Non-pigmented ciliary epithelial cell (primary cell): ENCODE measurements at regions not wholly inside any gene's neighbourhood (a gene's known extent, or its start where the extent isn't known, plus 50 kb on each side); places are given as distances from the start of the nearest gene placed in this dataset.
"Not testable (repeated sequence)": the region's sequence is repeated elsewhere in the genome, so short reads cannot be mapped to it uniquely, and the experiment has no call there.

Source experiments
- DNase-seq: peaks from one replicate; pipeline ENCODE4 v3.0.0-alpha.2; 2010; ENCODE audit warnings: low read depth

GRCh38 chr13:81142306-81142999 lies 801.5 kb upstream of the SPRY2 start:
- no peak for DNase-seq

DNA sequence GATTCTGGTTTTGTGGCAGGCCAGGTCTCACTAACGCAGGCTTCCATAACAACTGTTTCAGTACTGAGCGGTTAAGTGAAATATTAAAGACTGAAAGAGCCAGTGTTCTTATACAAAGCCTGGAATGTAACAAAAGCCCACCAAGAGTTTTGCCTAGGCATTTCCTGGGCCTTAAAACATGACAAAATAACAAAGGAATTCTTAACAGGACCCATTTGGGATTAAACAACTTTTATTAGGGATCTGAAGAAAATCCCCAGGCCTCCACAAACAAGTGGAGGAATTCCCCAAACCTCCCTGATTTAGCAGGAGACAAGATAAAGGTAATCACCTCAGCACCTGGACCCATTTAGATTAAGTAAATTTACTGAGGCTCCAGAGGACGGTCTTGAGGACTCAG lies 799.7 kb upstream of the SPRY2 start:
- DNase-seq = no peak

DNA sequence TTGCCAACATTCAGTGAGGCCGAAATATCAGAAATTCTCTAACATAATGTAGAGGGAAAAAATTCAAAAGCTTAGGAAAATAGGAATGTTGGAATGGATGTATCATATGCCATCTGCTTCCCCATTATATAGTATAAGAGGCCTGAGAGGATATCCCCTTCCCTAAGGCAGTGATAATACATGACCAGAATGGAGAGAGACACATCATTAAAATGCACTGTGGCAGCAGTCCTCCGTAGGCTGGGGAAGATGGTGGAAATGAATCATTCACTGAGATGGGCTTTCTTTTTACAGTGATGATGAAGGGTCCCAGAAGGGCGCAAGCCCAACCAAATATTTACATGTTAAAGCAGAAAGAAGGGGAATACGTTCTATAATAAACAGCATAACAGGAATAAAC lies 799.1 kb upstream of the SPRY2 start:
- no peak for DNase-seq

DNA sequence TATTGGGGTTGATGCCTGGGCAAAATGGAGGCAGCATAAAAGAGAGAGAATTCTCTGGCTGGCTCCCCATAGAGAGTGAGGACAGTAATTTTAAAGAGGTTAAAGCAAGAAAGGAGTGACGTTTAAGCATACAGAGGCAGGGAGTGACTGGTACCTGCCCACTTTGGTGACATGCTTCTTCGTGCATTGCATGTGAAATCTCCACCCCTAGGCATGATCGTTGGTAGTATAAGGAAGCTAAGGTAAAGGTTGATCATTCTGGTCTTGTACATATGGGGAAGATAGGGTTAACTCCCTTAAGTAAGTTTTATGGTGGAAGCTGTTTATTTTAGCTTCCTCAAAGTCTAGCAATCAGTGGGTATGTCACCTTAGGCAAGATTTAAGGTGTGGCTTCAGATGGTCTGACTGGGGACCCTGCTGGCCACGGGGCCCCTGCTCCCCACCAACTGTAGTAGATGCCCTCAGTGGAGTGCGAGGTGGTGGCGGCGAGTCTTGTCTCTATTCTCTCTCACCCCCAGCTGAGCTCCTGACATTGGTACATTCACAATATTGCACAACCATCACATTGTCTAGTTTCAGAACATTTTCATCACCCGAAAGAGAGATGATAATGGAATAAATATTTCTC lies 797.5 kb upstream of the SPRY2 start:
- DNase-seq = no peak

GRCh38 chr13:81133066-81133465 lies 792.1 kb upstream of the SPRY2 start:
- peak; percentile 51 for DNase-seq

GRCh38 chr13:81117416-81117815 lies 776.5 kb upstream of the SPRY2 start:
- DNase-seq = no peak

DNA sequence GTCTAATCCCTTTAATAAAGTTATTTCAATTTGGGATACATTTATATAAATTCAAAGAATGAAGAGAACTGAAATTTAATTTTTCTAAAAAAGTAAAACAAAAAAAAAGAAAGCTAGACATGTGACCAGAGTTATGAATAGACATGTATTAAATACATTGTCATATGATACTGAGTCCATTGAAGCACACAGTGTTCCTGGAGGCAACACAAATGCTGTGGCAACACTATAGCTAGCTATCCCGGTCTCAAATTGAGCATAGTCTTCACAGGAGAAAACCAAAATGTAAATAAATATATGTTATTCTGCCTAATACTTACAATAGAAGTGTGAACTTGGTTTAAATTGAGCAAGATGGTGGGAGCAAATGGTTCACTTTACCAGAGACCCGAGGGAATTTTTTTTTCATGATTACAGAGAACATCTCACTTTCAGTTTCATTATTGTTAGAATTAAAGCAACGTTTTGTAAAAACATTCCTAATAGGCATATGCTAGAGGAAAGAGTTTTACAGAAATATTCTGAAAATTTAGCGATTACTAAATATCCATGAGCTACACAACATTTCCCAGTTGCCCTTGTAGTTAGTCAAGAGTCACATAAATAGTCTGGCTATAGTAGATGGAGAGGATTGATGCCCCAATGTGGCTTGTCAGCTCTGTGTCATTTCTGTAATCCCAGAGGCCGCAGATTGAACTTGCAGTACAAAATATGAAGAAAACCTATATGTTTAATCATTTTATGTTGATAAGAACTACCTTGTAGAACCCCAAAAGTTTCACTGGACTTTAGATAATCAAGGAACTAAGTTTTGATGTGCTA lies 775.7 kb upstream of the SPRY2 start:
- DNase-seq = no peak

GRCh38 chr13:81109026-81109425 lies 768.1 kb upstream of the SPRY2 start:
- no peak for DNase-seq

DNA sequence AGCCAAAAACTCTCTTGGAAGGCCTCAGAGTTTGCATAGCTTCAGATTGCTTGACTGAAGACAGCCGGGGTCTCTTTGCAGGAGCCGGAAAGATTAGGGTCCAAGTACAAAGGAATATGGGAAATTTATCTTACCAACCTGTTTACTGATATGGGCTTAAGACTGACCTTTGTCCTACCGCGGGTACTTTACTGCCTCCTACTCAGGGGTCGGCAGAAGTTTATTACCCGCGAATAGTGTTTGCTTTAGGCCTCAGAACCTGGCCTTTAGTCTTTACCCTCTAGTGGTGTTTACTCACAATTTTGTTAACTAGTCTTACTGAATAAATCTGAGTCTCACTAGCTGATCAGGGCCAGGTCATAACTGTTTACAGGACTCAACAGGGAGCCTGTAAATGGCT lies 765.4 kb upstream of the SPRY2 start:
- DNase-seq = no peak

DNA sequence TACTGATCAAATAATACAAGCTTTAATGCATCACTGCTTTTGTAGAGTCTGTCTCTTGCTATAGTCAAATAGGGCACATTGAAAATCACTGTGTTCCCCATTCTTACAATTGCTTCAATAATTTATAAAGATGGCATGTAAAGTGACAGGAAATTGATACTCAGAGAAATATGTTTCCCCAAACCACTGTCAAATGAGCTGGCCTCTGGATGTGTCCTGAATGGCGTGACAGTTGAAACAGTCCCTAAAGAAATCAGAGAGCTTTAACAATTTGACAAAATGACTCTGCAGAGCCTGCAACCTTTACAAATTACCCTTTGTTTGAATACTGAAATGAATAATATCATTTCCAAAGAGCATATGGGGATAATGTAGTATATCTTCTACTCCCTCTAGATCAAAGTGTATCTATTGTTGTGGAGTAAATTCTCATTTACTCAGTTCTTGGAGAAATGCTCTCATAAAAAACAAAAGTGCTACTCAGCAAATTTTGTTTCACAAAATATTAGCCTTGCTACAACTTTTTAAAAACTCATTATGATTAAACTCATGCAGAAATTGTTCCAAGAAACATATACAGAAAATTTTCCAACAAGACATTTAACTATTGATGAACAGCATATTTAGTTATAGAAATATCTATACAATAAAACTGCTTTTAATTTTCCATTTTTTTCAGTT lies 763.2 kb upstream of the SPRY2 start:
- no peak for DNase-seq

- DNase-seq = not testable (repeated sequence)
These were observed 761.1 kb upstream of the SPRY2 start for GRCh38 chr13:81102066-81102465.

DNA sequence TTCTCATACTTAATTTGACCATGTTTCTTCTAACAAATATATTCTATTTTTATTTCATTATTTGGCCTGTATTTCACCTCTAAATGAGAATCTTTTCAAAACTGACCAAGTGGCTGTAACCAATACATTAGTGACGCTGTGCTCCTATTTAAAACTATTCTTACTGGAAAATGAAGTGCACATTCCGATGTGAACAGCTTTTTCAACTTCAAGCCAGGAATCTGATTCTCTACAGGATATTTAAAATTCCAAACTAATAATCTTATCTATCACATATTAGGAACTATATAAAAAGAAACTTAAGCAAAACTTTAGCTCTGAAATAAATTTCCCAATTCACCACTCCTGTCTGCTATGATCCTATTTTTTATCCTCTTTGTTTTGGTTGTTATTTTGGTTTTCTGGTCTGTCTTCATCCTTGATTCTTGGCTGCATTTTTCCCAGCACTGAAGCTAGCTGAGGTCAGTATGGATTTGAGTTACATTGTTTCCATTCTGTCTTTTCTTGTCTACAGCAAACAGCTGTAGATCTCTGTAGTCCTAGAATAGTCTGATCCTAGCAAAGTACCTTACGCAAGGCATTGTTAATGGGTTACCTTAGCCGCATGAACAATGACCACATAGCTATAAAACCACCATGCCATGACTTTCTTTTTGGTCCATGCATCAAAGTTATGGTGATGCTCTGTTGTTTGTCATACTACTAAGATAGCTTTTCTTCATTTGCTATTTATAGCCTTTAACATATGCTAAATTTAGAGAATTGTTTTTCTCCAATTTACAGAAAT lies 748.6 kb upstream of the SPRY2 start:
- DNase-seq = no peak

GRCh38 chr13:81080911-81081454 lies 740.1 kb upstream of the SPRY2 start:
- no peak for DNase-seq

DNA sequence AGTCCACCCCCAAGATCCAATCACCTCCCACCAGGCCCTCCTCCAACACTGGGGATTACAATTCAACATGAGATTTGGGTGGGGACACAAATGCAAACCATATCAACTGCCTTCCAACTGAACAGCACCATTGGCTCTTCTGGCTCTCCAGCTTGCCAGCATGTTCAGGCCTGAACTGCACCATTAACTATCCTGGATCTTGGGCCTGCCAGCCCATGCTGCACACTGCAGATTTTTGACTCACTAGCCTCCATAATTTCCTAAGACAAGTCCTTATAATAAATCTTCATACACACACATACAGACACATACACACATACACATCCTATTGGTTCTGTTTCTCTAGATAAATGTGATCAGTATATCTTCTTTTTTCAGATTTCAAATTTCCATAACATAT lies 737.1 kb upstream of the SPRY2 start:
- no peak for DNase-seq

DNA sequence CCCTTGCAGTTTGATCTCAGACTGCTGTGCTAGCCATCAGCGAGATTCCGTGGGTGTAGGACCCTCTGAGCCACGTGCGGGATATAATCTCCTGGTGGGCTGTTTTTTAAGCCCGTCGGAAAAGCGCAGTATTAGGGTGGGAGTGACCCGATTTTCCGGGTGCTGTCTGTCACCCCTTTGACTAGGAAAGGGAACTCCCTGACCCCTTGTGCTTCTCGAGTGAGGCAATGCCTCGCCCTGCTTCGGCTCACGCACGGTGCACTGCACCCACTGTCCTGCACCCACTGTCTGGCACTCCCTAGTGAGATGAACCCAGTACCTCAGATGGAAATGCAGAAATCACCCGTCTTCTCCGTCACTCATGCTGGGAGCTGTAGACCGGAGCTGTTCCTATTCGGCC lies 728.9 kb upstream of the SPRY2 start:
- DNase-seq = not testable (repeated sequence)

- DNase-seq = no peak
These were observed 718.0 kb upstream of the SPRY2 start for GRCh38 chr13:81058916-81059290.

DNA sequence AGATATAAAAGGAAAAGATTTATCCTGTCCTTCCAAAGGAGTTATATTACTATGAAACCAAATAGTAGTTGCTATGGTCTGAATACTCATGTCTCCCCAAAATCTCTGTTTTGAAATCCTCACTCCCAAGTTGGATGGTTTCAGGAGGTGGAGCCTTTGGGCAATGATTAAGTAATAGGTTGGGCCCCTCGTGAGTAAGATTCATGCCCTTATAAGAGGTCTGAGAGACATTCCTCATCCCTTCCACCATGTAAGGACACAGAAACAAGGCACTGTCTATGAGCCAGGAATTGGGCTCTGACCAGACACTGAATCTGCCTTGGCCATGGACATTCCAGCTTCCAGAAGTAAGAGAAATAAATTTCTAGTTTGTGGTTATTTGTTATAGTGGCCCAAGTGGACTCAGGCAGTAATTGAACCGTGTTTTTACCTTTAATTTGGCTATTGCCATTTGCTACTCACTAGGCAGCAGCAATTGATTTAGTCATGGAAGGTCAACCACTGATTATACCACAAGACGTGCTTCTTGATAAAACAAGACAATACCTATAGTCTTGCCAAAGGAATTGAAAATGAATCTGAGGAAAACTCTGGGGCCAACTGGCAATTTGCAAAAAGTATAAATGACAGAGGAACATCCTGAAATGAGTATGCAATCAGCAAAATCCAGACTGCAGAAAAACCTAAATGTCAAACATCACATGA lies 717.4 kb upstream of the SPRY2 start:
- no peak for DNase-seq

DNA sequence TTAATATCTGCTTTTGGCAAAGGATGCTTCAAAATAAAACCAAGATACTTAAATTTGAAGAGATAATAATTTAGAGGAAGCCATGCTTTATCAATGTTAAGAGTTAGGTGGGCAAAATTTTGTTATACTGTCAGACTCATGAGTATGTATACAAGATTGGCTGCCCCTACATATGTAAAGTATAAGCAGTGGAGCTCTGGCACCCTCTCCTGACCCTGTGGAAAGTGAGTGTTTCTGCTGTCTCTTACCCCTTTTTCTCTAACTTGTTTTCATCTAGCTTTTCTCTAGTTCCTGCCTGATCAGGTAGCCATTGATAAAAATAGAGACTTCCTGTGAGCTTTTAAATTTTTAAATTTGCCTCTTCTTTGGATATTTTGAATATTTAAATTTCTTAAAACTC lies 710.9 kb upstream of the SPRY2 start:
- DNase-seq = no peak

DNA sequence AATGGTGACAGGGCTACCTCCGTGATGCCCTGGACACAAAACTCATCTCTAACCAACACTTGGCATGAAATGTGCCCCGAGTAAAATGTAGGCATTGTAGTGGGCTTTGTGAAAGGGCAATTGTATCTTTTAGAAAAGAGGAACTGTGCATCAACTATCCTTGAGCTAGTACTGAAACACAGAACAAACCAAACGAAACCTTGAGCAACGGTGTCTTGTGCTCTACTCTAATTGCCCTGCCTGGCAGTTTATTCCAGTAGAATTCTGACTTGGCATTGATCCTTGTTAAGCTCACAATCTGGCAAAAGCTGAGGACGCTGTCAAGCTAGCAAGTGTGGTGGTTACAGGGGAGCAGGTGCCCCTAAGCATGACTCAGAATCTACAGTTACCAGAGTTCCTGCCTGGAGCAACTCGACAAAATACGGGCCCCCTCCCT lies 707.1 kb upstream of the SPRY2 start:
- DNase-seq = no peak

- no peak for DNase-seq
These were observed 700.8 kb upstream of the SPRY2 start for GRCh38 chr13:81041761-81042160.

- no peak for DNase-seq
These were observed 691.1 kb upstream of the SPRY2 start for GRCh38 chr13:81031996-81032395.
